BLaER1 (cell line): ENCODE measurements at regions not wholly inside any gene's neighbourhood (a gene's known extent, or its start where the extent isn't known, plus 50 kb on each side); places are given as distances from the start of the nearest gene placed in this dataset.
A peak's percentile ranks its signal among the peaks of the same experiment; 100 is the strongest.

Experiments
- H3K27ac ChIP-seq: shearing (Covaris generic); formaldehyde crosslinking; 2 replicates; pipeline ENCODE4 v1.8.1; 2022
- H3K27me3 ChIP-seq: shearing (Covaris generic); formaldehyde crosslinking; 2 replicates; pipeline ENCODE4 v1.8.1; 2022
- H3K36me3 ChIP-seq: shearing (Covaris generic); formaldehyde crosslinking; 2 replicates; pipeline ENCODE4 v1.8.1; 2022
- H3K4me1 ChIP-seq: shearing (Covaris generic); formaldehyde crosslinking; 2 replicates; pipeline ENCODE4 v1.8.1; 2022
- H3K4me2 ChIP-seq: shearing (Covaris generic); formaldehyde crosslinking; 2 replicates; pipeline ENCODE4 v1.8.1; 2022
- H3K4me3 ChIP-seq: shearing (Covaris generic); formaldehyde crosslinking; 2 replicates; pipeline ENCODE4 v1.8.1; 2022
- H3K9ac ChIP-seq: shearing (Covaris generic); formaldehyde crosslinking; 2 replicates; pipeline ENCODE4 v1.8.1; 2022
- H3K9me3 ChIP-seq: shearing (Covaris generic); formaldehyde crosslinking; 2 replicates; pipeline ENCODE4 v1.8.1; 2022
- H4K20me1 ChIP-seq: shearing (Covaris generic); formaldehyde crosslinking; 2 replicates; pipeline ENCODE4 v1.8.1; 2022
- Cebpa-rat ChIP-seq: shearing (Covaris generic); IDR thresholded peaks from 2 replicates; pipeline ENCODE4 v1.8.1; 2022

- peaks cover 71% of the 10 kb centered on the region for H3K4me1 ChIP-seq
- H3K36me3 ChIP-seq = peaks cover 21% of the 10 kb centered on the region
- H3K27me3 ChIP-seq = no peaks in the 10 kb centered on the region
- peak overlapping the region; percentile 81 for H3K4me3 ChIP-seq
- no peaks in the 10 kb centered on the region for H3K9me3 ChIP-seq
- peak overlapping the region; percentile 93 for H3K9ac ChIP-seq
- H4K20me1 ChIP-seq = peaks cover 65% of the 10 kb centered on the region
- peak overlapping the region; percentile 85 for H3K4me2 ChIP-seq
- TF ChIP-seq Cebpa-rat = no peak
- peak overlapping the region; percentile 99; the same call in 1 of the 2 replicates for H3K27ac ChIP-seq
Observed at GRCh38 chr9:94168203-94169000, 84.1 kb downstream of the PTPDC1 start.

DNA sequence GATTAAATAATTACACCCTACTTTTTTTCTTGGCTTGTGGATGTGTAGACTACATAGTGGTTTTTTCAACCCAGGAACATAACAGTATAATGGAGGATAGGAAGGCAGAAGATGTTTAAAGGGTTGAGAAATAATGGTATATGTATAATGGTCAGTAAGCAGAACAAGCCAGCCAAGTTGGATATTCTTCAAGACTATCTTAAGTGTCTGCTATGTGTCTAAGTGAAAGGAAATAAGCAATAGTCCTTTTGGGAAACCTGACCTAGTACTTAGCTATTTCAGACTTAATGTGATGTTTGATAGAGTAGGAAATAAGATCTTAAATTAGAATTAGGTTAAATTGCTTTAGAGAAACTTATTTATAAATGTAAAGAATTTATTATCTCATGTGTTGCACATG is 85.7 kb downstream of the PTPDC1 start:
- no peaks in the 10 kb centered on the region for H3K9me3 ChIP-seq
- H3K9ac ChIP-seq = no peak overlapping the region
- peaks cover 81% of the 10 kb centered on the region for H4K20me1 ChIP-seq
- H3K4me2 ChIP-seq = peak overlapping the region; percentile 85
- no peak for TF ChIP-seq Cebpa-rat
- peaks cover 34% of the 10 kb centered on the region for H3K36me3 ChIP-seq
- H3K4me3 ChIP-seq = no peak overlapping the region
- no peak overlapping the region for H3K27ac ChIP-seq
- H3K4me1 ChIP-seq = peaks cover 80% of the 10 kb centered on the region
- no peaks in the 10 kb centered on the region for H3K27me3 ChIP-seq

DNA sequence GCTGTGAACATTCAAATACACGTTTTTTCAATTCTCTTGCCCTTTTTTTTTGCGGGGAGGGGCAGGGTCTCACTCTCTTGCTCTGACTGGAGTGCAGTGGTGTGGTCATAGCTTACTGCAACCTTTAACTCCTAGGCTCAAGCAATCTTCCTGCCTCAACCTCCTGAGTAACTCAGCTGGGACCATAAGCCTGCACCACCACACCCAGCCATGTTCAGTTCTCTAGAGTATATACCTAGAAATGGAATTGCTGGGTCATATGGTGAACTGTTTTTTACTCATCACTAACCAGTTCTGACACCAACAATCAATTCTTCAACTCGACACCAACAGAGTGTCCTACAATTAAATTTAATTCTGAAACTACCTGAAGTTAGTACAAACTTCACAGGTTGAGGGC is 85.5 kb upstream of the ZNF169 start:
- H3K4me3 ChIP-seq = no peak overlapping the region
- H3K9me3 ChIP-seq = no peaks in the 10 kb centered on the region
- H3K27me3 ChIP-seq = no peaks in the 10 kb centered on the region
- H3K4me2 ChIP-seq = peak overlapping the region; percentile 63
- peaks cover 100% of the 10 kb centered on the region for H4K20me1 ChIP-seq
- H3K36me3 ChIP-seq = peaks cover 65% of the 10 kb centered on the region
- peaks cover 93% of the 10 kb centered on the region for H3K4me1 ChIP-seq
- peak overlapping the region; percentile 19 for H3K27ac ChIP-seq
- H3K9ac ChIP-seq = no peak overlapping the region
- no peak for TF ChIP-seq Cebpa-rat

GRCh38 chr9:94174164-94174563 is 84.9 kb upstream of the ZNF169 start:
- peaks cover 100% of the 10 kb centered on the region for H4K20me1 ChIP-seq
- no peak for TF ChIP-seq Cebpa-rat
- no peak overlapping the region for H3K4me3 ChIP-seq
- peaks cover 70% of the 10 kb centered on the region for H3K36me3 ChIP-seq
- H3K4me1 ChIP-seq = peaks cover 88% of the 10 kb centered on the region
- H3K4me2 ChIP-seq = peak overlapping the region; percentile 63
- H3K27ac ChIP-seq = peak overlapping the region; percentile 19; the same call in 1 of the 2 replicates
- no peaks in the 10 kb centered on the region for H3K27me3 ChIP-seq
- H3K9ac ChIP-seq = peak overlapping the region; percentile 8; the same call in 1 of the 2 replicates
- no peaks in the 10 kb centered on the region for H3K9me3 ChIP-seq

DNA sequence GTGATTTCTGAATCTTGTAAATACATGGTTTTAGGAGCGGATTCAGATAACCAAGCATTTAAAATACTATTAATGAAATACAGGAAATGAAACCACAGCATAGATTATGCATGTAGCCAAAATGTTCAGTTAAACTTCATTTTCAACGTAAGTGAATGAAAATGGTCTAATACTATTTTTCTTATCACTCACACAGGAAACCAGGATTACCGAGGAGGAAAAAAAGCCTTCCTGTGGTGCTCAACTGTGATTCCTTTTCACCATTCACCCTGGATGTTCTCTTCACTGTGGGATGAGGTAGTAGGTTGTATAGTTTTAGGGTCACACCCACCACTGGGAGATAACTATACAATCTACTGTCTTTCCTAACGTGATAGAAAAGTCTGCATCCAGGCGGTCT is 83.4 kb upstream of the ZNF169 start:
- H3K9ac ChIP-seq = no peak overlapping the region; the same call in 1 of the 2 replicates
- TF ChIP-seq Cebpa-rat = no peak
- H3K27ac ChIP-seq = 0 out of 2 replicates have a peak overlapping the region, but pooled peaks have one; percentile 19
- no peaks in the 10 kb centered on the region for H3K27me3 ChIP-seq
- H3K36me3 ChIP-seq = peaks cover 85% of the 10 kb centered on the region
- peaks cover 77% of the 10 kb centered on the region for H3K4me1 ChIP-seq
- peaks cover 100% of the 10 kb centered on the region for H4K20me1 ChIP-seq
- peak overlapping the region; percentile 34; the same call in 1 of the 2 replicates for H3K4me3 ChIP-seq
- peak overlapping the region; percentile 63 for H3K4me2 ChIP-seq
- H3K9me3 ChIP-seq = no peaks in the 10 kb centered on the region

- TF ChIP-seq Cebpa-rat = no peak
- Histone ChIP-seq H3K9ac (no peak overlapping the region), H3K9me3 (no peaks in the 10 kb centered on the region), H3K4me3 (no peak overlapping the region), H3K4me2 (peak overlapping the region; percentile 63; the same call in 1 of the 2 replicates), H3K27ac (no peak overlapping the region), H3K4me1 (peaks cover 77% of the 10 kb centered on the region), H3K27me3 (no peaks in the 10 kb centered on the region), H4K20me1 (peaks cover 100% of the 10 kb centered on the region), H3K36me3 (peaks cover 86% of the 10 kb centered on the region)
Observed at GRCh38 chr9:94176608-94177007, 82.5 kb upstream of the ZNF169 start.

GRCh38 chr9:94178927-94179326 is 80.2 kb upstream of the ZNF169 start:
- H3K9ac ChIP-seq = no peak overlapping the region
- peaks cover 82% of the 10 kb centered on the region for H3K36me3 ChIP-seq
- no peak for TF ChIP-seq Cebpa-rat
- H3K4me2 ChIP-seq = no peak overlapping the region
- H3K9me3 ChIP-seq = no peaks in the 10 kb centered on the region
- no peak overlapping the region for H3K4me3 ChIP-seq
- H4K20me1 ChIP-seq = peaks cover 89% of the 10 kb centered on the region
- H3K27ac ChIP-seq = no peak overlapping the region
- peaks cover 66% of the 10 kb centered on the region for H3K4me1 ChIP-seq
- no peaks in the 10 kb centered on the region for H3K27me3 ChIP-seq

GRCh38 chr9:94181408-94182181 is 77.5 kb upstream of the ZNF169 start:
- H3K4me3 ChIP-seq = no peak overlapping the region
- no peak overlapping the region for H3K4me2 ChIP-seq
- no peak for TF ChIP-seq Cebpa-rat
- H3K9me3 ChIP-seq = peaks cover 7% of the 10 kb centered on the region; the same call in 1 of the 2 replicates
- H3K27ac ChIP-seq = 0 out of 2 replicates have a peak overlapping the region, but pooled peaks have one; percentile 14
- H3K27me3 ChIP-seq = no peaks in the 10 kb centered on the region
- peaks cover 82% of the 10 kb centered on the region for H3K36me3 ChIP-seq
- H3K4me1 ChIP-seq = peaks cover 40% of the 10 kb centered on the region
- H3K9ac ChIP-seq = no peak overlapping the region
- peaks cover 62% of the 10 kb centered on the region for H4K20me1 ChIP-seq

DNA sequence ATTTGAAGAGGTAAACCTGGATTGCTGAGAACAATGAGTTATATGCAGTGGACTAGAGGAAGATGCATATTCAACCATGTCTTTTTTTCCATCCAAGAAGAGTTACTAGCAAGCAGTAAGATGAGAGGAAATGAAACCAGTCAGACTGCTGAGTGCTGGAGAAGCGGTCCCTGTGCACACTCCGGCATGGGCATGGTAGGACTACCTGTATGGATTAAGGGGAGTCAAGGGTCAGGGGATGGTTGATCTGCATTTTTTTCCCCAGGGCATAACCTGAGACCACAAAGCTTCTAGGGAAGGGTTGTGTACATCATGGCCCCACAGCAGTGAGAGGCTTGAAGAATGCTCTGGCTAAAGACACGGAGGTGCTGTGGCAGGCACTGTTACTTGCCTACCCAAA is 76.6 kb upstream of the ZNF169 start:
- Histone ChIP-seq H3K4me2 (no peak overlapping the region), H3K9ac (no peak overlapping the region), H3K4me3 (no peak overlapping the region), H3K9me3 (peaks cover 12% of the 10 kb centered on the region), H3K27ac (no peak overlapping the region), H3K4me1 (peaks cover 31% of the 10 kb centered on the region), H3K36me3 (peaks cover 76% of the 10 kb centered on the region), H3K27me3 (no peaks in the 10 kb centered on the region), H4K20me1 (peaks cover 53% of the 10 kb centered on the region)
- TF ChIP-seq Cebpa-rat = no peak
